ENCODE measurements at regions not wholly inside any gene's neighbourhood (a gene's known extent, or its start where the extent isn't known, plus 50 kb on each side); places are given as distances from the start of the nearest gene placed in this dataset.

DNA sequence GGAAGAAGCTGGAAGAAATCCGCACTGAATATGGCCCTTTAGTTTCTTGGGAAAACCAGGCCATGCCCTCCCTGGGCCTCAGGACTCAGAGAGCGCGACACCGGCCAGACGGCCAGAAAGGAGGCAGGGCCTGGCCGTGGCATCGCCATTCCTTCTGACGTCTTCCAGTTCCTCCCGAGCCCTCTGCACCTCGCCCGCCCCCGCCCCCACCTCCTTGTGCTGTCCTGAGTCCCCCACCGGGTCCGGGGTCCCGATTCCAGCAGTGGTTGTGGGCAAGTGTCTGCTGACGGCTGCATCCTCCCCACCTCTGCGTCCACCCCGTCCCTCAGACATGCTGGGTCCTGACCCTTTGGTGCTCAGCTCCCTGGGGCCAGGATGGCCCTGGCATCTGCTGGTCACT, 312.1 kb upstream of the SHH start:
- intact Hi-C loops (cut with micrococcal nuclease; ENCODE audit: unreplicated experiment): no loop called here
- Histone ChIP-seq H3K79me2 (ENCODE audit: insufficient read depth, low read length) (no peaks in the 10 kb centered on the region), H3K4me1 (ENCODE audit: insufficient read depth, low read length) (0 out of 2 replicates have a peak, but pooled peaks cover under 1% of the 10 kb centered on the region), H3K9me3 (ENCODE audit: low read length) (no peaks in the 10 kb centered on the region), H3K27ac (ENCODE audit: extremely low read length, insufficient read depth, low read length) (no peak overlapping the region), H3K36me3 (replicated peaks in 1 of 2; ENCODE audit: control insufficient read depth in 1 of 2, insufficient read depth in 2 of 2, low read length in 2 of 2) (no peaks in the 10 kb centered on the region), H3K27me3 (ENCODE audit: control insufficient read depth in 1 of 2, insufficient read depth in 2 of 2, low read length in 2 of 2) (peaks cover 6 to 87% of the 10 kb centered on the region in 2 experiments), H4K20me1 (ENCODE audit: insufficient read depth, low read length) (no peaks in the 10 kb centered on the region), H3K4me2 (ENCODE audit: low read depth, low read length) (no peak overlapping the region), H2AFZ (ENCODE audit: low read length) (no peak overlapping the region), H3K4me3 (replicated peaks in 1 of 3; ENCODE audit: insufficient read depth in 1 of 3, low read depth in 2 of 3, low read length in 3 of 3) (no peak overlapping the region), H3K9ac (ENCODE audit: insufficient read depth, low read depth, low read length) (no peak overlapping the region)
- TF ChIP-seq CBX1 (IDR thresholded peaks at IDR 0.05; ENCODE audit: low read depth): no peak
- TF ChIP-seq CCDC6 (CRISPR knock-in tag; IDR thresholded peaks at IDR 0.05): no peak
- no peak for TF ChIP-seq AKAP8 (CRISPR knock-in tag; IDR thresholded peaks at IDR 0.05)
- TF ChIP-seq SP5 (CRISPR knock-in tag; IDR thresholded peaks at IDR 0.05; ENCODE audit: borderline replicate concordance, low read depth): no peak
- TF ChIP-seq, protein P1, sequence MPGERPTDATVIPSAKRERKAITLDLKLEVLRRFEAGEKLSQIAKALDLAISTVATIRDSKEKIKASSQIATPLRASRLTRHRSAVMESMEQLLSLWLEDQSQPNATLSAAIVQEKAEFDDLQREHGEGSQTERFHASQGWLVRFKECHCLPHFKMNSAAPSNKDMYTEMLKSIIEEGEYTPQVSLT (CRISPR knock-in tag; IDR thresholded peaks at IDR 0.05; ENCODE audit: borderline replicate concordance, low read depth): no peak
- no peak for TF ChIP-seq ZNF879 (CRISPR knock-in tag; IDR thresholded peaks at IDR 0.05)
- no peak for TF ChIP-seq ZNF766 (CRISPR knock-in tag; IDR thresholded peaks at IDR 0.05; ENCODE audit: borderline replicate concordance)
- TF ChIP-seq MTA1 (CRISPR knock-in tag; IDR thresholded peaks at IDR 0.05; ENCODE audit: borderline replicate concordance): no peak
- no peak for TF ChIP-seq ETV5 (CRISPR knock-in tag; IDR thresholded peaks at IDR 0.05; ENCODE audit: borderline replicate concordance)
- TF ChIP-seq, protein P2, sequence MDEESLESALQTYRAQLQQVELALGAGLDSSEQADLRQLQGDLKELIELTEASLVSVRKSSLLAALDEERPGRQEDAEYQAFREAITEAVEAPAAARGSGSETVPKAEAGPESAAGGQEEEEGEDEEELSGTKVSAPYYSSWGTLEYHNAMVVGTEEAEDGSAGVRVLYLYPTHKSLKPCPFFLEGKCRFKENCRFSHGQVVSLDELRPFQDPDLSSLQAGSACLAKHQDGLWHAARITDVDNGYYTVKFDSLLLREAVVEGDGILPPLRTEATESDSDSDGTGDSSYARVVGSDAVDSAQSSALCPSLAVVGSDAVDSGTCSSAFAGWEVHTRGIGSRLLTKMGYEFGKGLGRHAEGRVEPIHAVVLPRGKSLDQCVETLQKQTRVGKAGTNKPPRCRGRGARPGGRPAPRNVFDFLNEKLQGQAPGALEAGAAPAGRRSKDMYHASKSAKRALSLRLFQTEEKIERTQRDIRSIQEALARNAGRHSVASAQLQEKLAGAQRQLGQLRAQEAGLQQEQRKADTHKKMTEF (CRISPR knock-in tag; IDR thresholded peaks at IDR 0.05): no peak
- TF ChIP-seq, protein P3, sequence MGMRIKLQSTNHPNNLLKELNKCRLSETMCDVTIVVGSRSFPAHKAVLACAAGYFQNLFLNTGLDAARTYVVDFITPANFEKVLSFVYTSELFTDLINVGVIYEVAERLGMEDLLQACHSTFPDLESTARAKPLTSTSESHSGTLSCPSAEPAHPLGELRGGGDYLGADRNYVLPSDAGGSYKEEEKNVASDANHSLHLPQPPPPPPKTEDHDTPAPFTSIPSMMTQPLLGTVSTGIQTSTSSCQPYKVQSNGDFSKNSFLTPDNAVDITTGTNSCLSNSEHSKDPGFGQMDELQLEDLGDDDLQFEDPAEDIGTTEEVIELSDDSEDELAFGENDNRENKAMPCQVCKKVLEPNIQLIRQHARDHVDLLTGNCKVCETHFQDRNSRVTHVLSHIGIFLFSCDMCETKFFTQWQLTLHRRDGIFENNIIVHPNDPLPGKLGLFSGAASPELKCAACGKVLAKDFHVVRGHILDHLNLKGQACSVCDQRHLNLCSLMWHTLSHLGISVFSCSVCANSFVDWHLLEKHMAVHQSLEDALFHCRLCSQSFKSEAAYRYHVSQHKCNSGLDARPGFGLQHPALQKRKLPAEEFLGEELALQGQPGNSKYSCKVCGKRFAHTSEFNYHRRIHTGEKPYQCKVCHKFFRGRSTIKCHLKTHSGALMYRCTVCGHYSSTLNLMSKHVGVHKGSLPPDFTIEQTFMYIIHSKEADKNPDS (CRISPR knock-in tag; IDR thresholded peaks at IDR 0.05): no peak
- no peak for TF ChIP-seq EP300 (IDR thresholded peaks at IDR 0.05; ENCODE audit: low read depth in 2 of 2, low read length in 2 of 2)
- no peak for TF ChIP-seq EP300 (CRISPR knock-in tag; IDR thresholded peaks at IDR 0.05; ENCODE audit: borderline replicate concordance)
- TF ChIP-seq, protein P4, sequence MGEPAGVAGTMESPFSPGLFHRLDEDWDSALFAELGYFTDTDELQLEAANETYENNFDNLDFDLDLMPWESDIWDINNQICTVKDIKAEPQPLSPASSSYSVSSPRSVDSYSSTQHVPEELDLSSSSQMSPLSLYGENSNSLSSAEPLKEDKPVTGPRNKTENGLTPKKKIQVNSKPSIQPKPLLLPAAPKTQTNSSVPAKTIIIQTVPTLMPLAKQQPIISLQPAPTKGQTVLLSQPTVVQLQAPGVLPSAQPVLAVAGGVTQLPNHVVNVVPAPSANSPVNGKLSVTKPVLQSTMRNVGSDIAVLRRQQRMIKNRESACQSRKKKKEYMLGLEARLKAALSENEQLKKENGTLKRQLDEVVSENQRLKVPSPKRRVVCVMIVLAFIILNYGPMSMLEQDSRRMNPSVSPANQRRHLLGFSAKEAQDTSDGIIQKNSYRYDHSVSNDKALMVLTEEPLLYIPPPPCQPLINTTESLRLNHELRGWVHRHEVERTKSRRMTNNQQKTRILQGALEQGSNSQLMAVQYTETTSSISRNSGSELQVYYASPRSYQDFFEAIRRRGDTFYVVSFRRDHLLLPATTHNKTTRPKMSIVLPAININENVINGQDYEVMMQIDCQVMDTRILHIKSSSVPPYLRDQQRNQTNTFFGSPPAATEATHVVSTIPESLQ (CRISPR knock-in tag; conservative IDR thresholded peaks at IDR 0.05): no peak
- no peak for TF ChIP-seq ZNF619 (CRISPR knock-in tag; IDR thresholded peaks at IDR 0.05)
- DNase-seq (ENCODE audit: low spot score): no peak
- ChIA-PET CTCF (ENCODE audit: low intra/inter-chr PET ratio, low total read pairs) (no interaction called here), POLR2A (no interaction called here)
- no peak for FAIRE-seq
- ATAC-seq: no peak
- in situ Hi-C loops (cut with HindIII; ENCODE audit: extremely low pct_ligation_motif_present, low pct_unique_long_range_greater_than_20kb): no loop called here
- no TSS peak for BruUV-seq (replicated peaks)
- WGBS (ENCODE audit: low lambda C conversion rate): 10% methylated on average over 13 of the region's 18 CpGs

Measured in HepG2 (cell line).